ENCODE measurements at regions not wholly inside any gene's neighbourhood (a gene's known extent, or its start where the extent isn't known, plus 50 kb on each side); places are given as distances from the start of the nearest gene placed in this dataset.
"Not testable (repeated sequence)": the region's sequence is repeated elsewhere in the genome, so short reads cannot be mapped to it uniquely, and the experiment has no call there.

GRCh38 chr17:77840513-77841165 is 117.9 kb upstream of the TNRC6C start:
- Mint-ChIP-seq H3K36me3 (ENCODE audit: low read depth) (no peaks in the 10 kb centered on the region), H3K4me1 (ENCODE audit: low read depth) (peaks cover 60% of the 10 kb centered on the region), H3K27me3 (no peaks in the 10 kb centered on the region), H3K9me3 (no peaks in the 10 kb centered on the region), H3K4me3 (no peak overlapping the region), H3K27ac (no peak overlapping the region)
- DNase-seq, result peak; percentile 26

DNA sequence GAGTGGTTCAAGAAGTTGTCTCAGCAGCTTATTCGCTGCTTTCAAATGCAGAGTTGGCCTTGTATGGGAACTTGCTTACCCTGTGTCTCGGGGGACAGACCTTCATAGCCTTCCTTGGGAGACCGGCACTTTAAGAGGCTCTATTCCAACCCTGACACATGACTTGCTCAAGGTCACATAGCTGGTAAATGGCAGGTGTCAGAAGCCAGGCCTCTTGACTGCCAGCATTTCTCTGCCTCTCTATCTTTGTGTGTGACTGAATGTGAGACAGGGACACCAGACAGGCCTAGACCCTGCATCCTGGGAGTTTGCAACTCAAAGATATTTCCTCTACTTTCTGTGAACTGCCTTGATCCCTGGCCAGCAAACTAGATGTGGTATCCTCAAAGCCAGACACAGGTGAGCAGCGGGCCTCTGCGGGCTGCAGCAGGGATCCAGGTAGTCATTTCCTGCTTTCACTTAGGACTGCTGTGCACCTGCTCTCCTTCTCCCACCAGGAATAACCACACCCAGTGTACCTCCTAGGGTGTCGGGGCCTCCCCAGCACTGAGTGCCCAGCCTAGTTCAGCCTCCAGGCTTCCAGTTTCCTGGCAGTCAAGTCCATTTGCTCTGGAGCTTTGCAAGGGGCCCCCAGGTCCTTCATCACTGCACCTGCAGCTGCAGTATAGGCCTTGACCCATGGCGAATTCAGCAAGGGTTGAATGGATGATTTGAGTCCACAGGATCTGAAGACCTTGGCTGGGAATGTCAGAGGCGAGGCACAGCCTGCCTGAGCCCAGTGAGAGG is 116.6 kb upstream of the TNRC6C start:
- Mint-ChIP-seq H3K4me3 (no peak overlapping the region), H3K36me3 (ENCODE audit: low read depth) (no peaks in the 10 kb centered on the region), H3K27ac (peak overlapping the region; percentile 90), H3K4me1 (ENCODE audit: low read depth) (peaks cover 63% of the 10 kb centered on the region), H3K27me3 (no peaks in the 10 kb centered on the region), H3K9me3 (no peaks in the 10 kb centered on the region)
- DNase-seq, result no peak

- H3K4me3 Mint-ChIP-seq, result no peak overlapping the region
- peak; percentile 59 for DNase-seq
- H3K27me3 Mint-ChIP-seq, result no peaks in the 10 kb centered on the region
- no peaks in the 10 kb centered on the region for H3K36me3 Mint-ChIP-seq (ENCODE audit: low read depth)
- H3K4me1 Mint-ChIP-seq (ENCODE audit: low read depth), result peaks cover 65% of the 10 kb centered on the region
- H3K27ac Mint-ChIP-seq, result peak overlapping the region; percentile 90
- no peaks in the 10 kb centered on the region for H3K9me3 Mint-ChIP-seq
These were observed 115.9 kb upstream of the TNRC6C start for GRCh38 chr17:77842528-77843147.

GRCh38 chr17:77843255-77843895 is 115.1 kb upstream of the TNRC6C start:
- Mint-ChIP-seq H3K4me1 (ENCODE audit: low read depth) (peaks cover 67% of the 10 kb centered on the region), H3K27ac (peak overlapping the region; percentile 90), H3K4me3 (peak overlapping the region; percentile 16)
- H3K27me3 Mint-ChIP-seq; H3K36me3 Mint-ChIP-seq (ENCODE audit: low read depth); H3K9me3 Mint-ChIP-seq: not testable (repeated sequence)
- DNase-seq, result peak; percentile 60

DNA sequence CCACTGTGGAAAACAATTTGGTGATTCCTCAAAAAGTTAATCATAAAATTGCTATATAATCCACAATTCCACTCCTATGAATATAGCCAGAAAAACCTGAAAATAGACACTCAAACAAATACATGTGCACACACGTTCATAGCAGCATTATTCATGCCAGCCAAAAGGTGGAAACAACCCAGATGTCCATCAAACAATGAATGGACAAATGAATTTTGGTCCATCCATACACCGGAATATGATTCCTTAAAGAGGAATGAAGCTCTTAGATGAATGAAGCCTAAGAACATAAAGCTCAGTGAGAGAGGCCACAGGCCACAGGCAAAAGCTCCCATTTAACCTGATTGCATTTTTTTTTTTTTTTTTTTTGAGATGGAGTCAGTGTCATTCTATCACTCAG is 114.6 kb upstream of the TNRC6C start:
- peak overlapping the region; percentile 90 for H3K27ac Mint-ChIP-seq
- DNase-seq, result no peak
- no peaks in the 10 kb centered on the region for H3K27me3 Mint-ChIP-seq
- H3K36me3 Mint-ChIP-seq (ENCODE audit: low read depth), result no peaks in the 10 kb centered on the region
- no peaks in the 10 kb centered on the region for H3K9me3 Mint-ChIP-seq
- H3K4me1 Mint-ChIP-seq (ENCODE audit: low read depth), result peaks cover 66% of the 10 kb centered on the region
- peak overlapping the region; percentile 16 for H3K4me3 Mint-ChIP-seq

DNA sequence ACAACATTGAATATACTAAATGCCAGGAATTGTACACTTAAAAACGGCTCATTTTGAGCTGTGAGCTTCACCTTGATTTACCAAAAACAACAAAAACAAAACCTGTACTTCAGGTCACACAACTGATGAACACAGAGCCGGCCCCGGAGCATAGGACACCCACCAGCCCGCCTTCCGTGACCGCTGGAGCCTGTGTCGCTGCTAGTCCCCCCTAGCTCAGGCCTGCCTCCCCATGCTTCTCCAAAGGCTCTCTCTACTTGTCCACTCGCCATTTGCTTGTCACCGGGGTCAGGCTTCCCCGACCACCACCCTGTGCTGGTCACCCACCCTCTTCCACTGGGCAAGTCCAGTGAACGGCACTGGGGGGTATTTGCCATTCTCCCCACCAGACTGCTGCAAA is 113.8 kb upstream of the TNRC6C start:
- no peak overlapping the region for H3K4me3 Mint-ChIP-seq

GRCh38 chr17:77845541-77846225 is 112.8 kb upstream of the TNRC6C start:
- Mint-ChIP-seq H3K4me3 (no peak overlapping the region), H3K9me3 (no peaks in the 10 kb centered on the region), H3K4me1 (ENCODE audit: low read depth) (peaks cover 63% of the 10 kb centered on the region), H3K27ac (no peak overlapping the region), H3K27me3 (no peaks in the 10 kb centered on the region), H3K36me3 (ENCODE audit: low read depth) (no peaks in the 10 kb centered on the region)
- DNase-seq, result no peak

More for the DNA sequence above, 113.8 kb upstream of the TNRC6C start:
- no peak for DNase-seq
- peak overlapping the region; percentile 20 for H3K27ac Mint-ChIP-seq
- H3K27me3 Mint-ChIP-seq, result no peaks in the 10 kb centered on the region
- H3K9me3 Mint-ChIP-seq, result no peaks in the 10 kb centered on the region
- no peaks in the 10 kb centered on the region for H3K36me3 Mint-ChIP-seq (ENCODE audit: low read depth)
- peaks cover 63% of the 10 kb centered on the region for H3K4me1 Mint-ChIP-seq (ENCODE audit: low read depth)

GRCh38 chr17:77846531-77847085 is 111.9 kb upstream of the TNRC6C start:
- peaks cover 56% of the 10 kb centered on the region for H3K4me1 Mint-ChIP-seq (ENCODE audit: low read depth)
- no peaks in the 10 kb centered on the region for H3K36me3 Mint-ChIP-seq (ENCODE audit: low read depth)
- H3K4me3 Mint-ChIP-seq, result no peak overlapping the region
- H3K27ac Mint-ChIP-seq, result no peak overlapping the region
- DNase-seq, result peak; percentile 46
- H3K9me3 Mint-ChIP-seq, result no peaks in the 10 kb centered on the region
- H3K27me3 Mint-ChIP-seq, result no peaks in the 10 kb centered on the region

DNA sequence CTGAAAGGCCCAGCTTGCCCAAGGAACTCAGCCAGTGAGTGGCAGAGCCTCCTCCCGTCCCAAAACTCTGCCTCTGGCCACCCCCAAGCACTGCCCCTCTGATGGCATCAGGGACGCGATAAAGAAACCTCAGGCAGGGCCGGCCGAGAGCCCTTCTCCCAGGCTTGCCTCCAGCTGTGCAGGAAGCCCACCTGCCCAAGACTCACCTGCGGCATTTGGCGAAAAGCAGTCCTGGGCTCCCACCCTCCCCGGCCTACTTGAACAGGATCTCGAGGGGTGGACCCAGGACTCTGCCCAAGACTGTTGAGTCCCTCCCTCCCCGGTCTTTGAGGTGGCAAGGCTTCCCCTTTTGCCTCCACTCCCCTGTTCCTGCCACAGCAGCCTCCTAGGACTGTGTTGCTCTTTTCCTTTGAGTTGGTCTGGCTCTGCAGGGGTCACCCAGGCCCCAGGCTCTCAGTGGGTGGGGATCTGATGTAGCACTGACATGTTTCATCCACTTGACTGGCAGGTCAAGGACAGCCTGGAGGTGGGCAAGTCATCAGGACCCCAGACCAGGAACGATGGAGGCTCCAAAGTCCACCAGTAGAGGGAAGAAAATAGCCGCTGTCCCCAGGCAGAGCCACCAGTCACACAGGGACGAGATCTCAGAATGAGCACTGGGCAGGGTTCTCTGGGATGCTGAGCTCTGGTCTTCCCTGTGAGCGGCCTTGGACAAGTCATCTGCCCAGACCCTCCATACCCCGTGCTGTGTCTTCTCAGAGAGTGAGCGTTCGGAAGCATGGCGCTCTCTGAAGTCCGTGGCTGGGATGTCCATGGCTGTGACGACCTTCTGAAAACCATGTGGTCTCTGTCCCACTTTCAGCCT is 111.0 kb upstream of the TNRC6C start:
- no peaks in the 10 kb centered on the region for H3K36me3 Mint-ChIP-seq (ENCODE audit: low read depth)
- H3K4me3 Mint-ChIP-seq, result no peak overlapping the region
- no peaks in the 10 kb centered on the region for H3K27me3 Mint-ChIP-seq
- no peaks in the 10 kb centered on the region for H3K9me3 Mint-ChIP-seq
- peaks cover 48% of the 10 kb centered on the region for H3K4me1 Mint-ChIP-seq (ENCODE audit: low read depth)
- H3K27ac Mint-ChIP-seq, result no peak overlapping the region
- DNase-seq, result no peak

GRCh38 chr17:77848257-77848656 is 110.2 kb upstream of the TNRC6C start:
- H3K27me3 Mint-ChIP-seq, result no peaks in the 10 kb centered on the region
- H3K4me1 Mint-ChIP-seq (ENCODE audit: low read depth), result peaks cover 40% of the 10 kb centered on the region
- H3K27ac Mint-ChIP-seq, result no peak overlapping the region
- no peak overlapping the region for H3K4me3 Mint-ChIP-seq
- no peak for DNase-seq
- no peaks in the 10 kb centered on the region for H3K9me3 Mint-ChIP-seq
- no peaks in the 10 kb centered on the region for H3K36me3 Mint-ChIP-seq (ENCODE audit: low read depth)

- DNase-seq, result no peak
- H3K4me3 Mint-ChIP-seq, result no peak overlapping the region
- H3K36me3 Mint-ChIP-seq (ENCODE audit: low read depth), result no peaks in the 10 kb centered on the region
- H3K27me3 Mint-ChIP-seq, result no peaks in the 10 kb centered on the region
- H3K9me3 Mint-ChIP-seq, result no peaks in the 10 kb centered on the region
- H3K27ac Mint-ChIP-seq, result no peak overlapping the region
- peaks cover 30% of the 10 kb centered on the region for H3K4me1 Mint-ChIP-seq (ENCODE audit: low read depth)
These were observed 109.3 kb upstream of the TNRC6C start for GRCh38 chr17:77849239-77849638.

GRCh38 chr17:77851921-77852320 is 106.6 kb upstream of the TNRC6C start:
- H3K9me3 Mint-ChIP-seq, result no peaks in the 10 kb centered on the region
- H3K27me3 Mint-ChIP-seq, result no peaks in the 10 kb centered on the region
- H3K27ac Mint-ChIP-seq, result no peak overlapping the region
- H3K4me3 Mint-ChIP-seq, result no peak overlapping the region
- H3K36me3 Mint-ChIP-seq (ENCODE audit: low read depth), result no peaks in the 10 kb centered on the region
- DNase-seq, result no peak
- peaks cover 21% of the 10 kb centered on the region for H3K4me1 Mint-ChIP-seq (ENCODE audit: low read depth)

GRCh38 chr17:77852731-77853130 is 105.8 kb upstream of the TNRC6C start:
- no peak overlapping the region for H3K27ac Mint-ChIP-seq
- H3K4me1 Mint-ChIP-seq (ENCODE audit: low read depth), result peaks cover 21% of the 10 kb centered on the region
- no peak for DNase-seq
- H3K36me3 Mint-ChIP-seq (ENCODE audit: low read depth), result no peaks in the 10 kb centered on the region
- H3K4me3 Mint-ChIP-seq, result no peak overlapping the region
- no peaks in the 10 kb centered on the region for H3K9me3 Mint-ChIP-seq
- no peaks in the 10 kb centered on the region for H3K27me3 Mint-ChIP-seq

All from activated T-cell treated with anti-CD3 and anti-CD28 coated beads, Interleukin-2, amount 50 U/mL, for 24 hours (primary cell).